GM23248 (cell line): ENCODE measurements at regions not wholly inside any gene's neighbourhood (a gene's known extent, or its start where the extent isn't known, plus 50 kb on each side); places are given as distances from the start of the nearest gene placed in this dataset.

Experiments
- DNase-seq: peaks from one replicate; pipeline ENCODE4 v3.0.0-alpha.2; 2015
- H2AFZ ChIP-seq: fragments of 200-600 bp; sonication (generic); 2 replicates; pipeline ENCODE4 v1.6.1; 2016; ENCODE audit warnings: antibody characterized with exemption
- H3F3A ChIP-seq: fragments of 200-600 bp; sonication (generic); 2 replicates; pipeline ENCODE4 v1.6.1; 2016; ENCODE audit warnings: mild to moderate bottlenecking, antibody characterized with exemption, mixed run types; ENCODE audit not compliant: insufficient read depth
- H3K27ac ChIP-seq: fragments of 200-600 bp; sonication (generic); 2 replicates; pipeline ENCODE4 v1.5.1; 2016; ENCODE audit warnings: mild to moderate bottlenecking
- H3K27me3 ChIP-seq: fragments of 200-600 bp; sonication (generic); replicated peaks from 2 replicates; pipeline ENCODE4 v1.6.1; 2016; ENCODE audit warnings: mild to moderate bottlenecking; ENCODE audit not compliant: insufficient read depth
- H3K36me3 ChIP-seq: fragments of 200-600 bp; sonication (generic); 2 replicates; pipeline ENCODE4 v1.6.1; 2016; ENCODE audit warnings: low read depth, mild to moderate bottlenecking
- H3K4me1 ChIP-seq: fragments of 200-600 bp; sonication (generic); 2 replicates; pipeline ENCODE4 v1.6.1; 2016; ENCODE audit warnings: mild to moderate bottlenecking; ENCODE audit not compliant: insufficient read depth
- H3K4me2 ChIP-seq: fragments of 200-600 bp; sonication (generic); one replicate; pipeline ENCODE4 v1.6.1; 2016; ENCODE audit warnings: mild to moderate bottlenecking; ENCODE audit not compliant: unreplicated experiment
- H3K4me3 ChIP-seq: fragments of 200-600 bp; sonication (generic); 2 replicates; pipeline ENCODE4 v1.5.1; 2016; ENCODE audit warnings: mild to moderate bottlenecking
- H3K79me2 ChIP-seq: fragments of 200-600 bp; sonication (generic); 2 replicates; pipeline ENCODE4 v1.6.1; 2016; ENCODE audit warnings: mild to moderate bottlenecking; ENCODE audit not compliant: insufficient read depth
- H3K9ac ChIP-seq: fragments of 200-600 bp; sonication (generic); 2 replicates; pipeline ENCODE4 v1.6.1; 2016; ENCODE audit warnings: mild to moderate bottlenecking
- H3K9me2 ChIP-seq: fragments of 200-600 bp; sonication (generic); 2 replicates; pipeline ENCODE4 v1.6.1; 2016; ENCODE audit warnings: mixed run types, mild to moderate bottlenecking, moderate library complexity; ENCODE audit not compliant: insufficient read depth
- H3K9me3 ChIP-seq: fragments of 200-600 bp; sonication (generic); one replicate; pipeline ENCODE4 v1.6.1; 2017; ENCODE audit warnings: low read depth
- H4K20me1 ChIP-seq: fragments of 200-600 bp; sonication (generic); 2 replicates; pipeline ENCODE4 v1.6.0; 2016; ENCODE audit not compliant: insufficient read depth
- EZH2 ChIP-seq: fragments of 200-600 bp; sonication (generic); IDR thresholded peaks from 2 replicates; pipeline ENCODE4 v1.6.1; 2018; ENCODE audit warnings: antibody characterized with exemption, mild to moderate bottlenecking; ENCODE audit not compliant: insufficient read depth, poor library complexity, severe bottlenecking
- EZH2phosphoT487 ChIP-seq: fragments of 200-600 bp; sonication (generic); IDR thresholded peaks from 2 replicates; pipeline ENCODE4 v1.6.1; 2018; ENCODE audit warnings: antibody characterized with exemption, moderate library complexity, mild to moderate bottlenecking, low read depth; ENCODE audit not compliant: insufficient read depth
- whole genome bisulfite sequencing, 2 experiments: methylation state at CpG; one replicate each; pipeline ENCODE4 v1.1.6; 2015 to 2017; ENCODE audit warnings: low lambda C conversion rate in 2 of 2, low coverage in 1 of 2; ENCODE audit errors: missing lambda C conversion rate in 2 of 2; 5-methylcytosine and 5-hydroxymethylcytosine counted together
- in situ Hi-C: fragments of 300-500 bp; cut with MboI; formaldehyde crosslinking; loops from 2 replicates; pipeline ENCODE4 v1.15.0; 2020

DNA sequence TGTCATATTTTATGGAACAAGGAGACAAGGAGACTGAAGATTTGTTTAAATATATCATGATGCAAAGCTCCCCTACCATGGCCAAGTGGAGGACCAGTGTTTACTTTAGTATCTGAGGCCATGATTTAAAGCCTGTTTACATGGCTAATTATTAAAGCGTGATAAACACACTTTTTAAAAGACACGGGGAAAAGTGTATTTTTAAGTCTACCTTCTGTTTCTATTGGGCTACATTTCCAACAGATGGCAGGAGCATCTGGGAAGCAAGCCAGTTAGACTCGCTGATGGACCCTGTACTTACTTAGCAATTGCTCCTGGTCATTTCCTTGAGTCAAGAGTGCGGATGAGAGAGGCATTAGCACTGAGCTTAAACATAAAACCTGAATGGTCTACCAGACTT, 480.3 kb upstream of the SEMA6A start:
- Histone ChIP-seq H3K9ac (no peak overlapping the region), H3K36me3 (no peaks in the 10 kb centered on the region), H3K27ac (no peak overlapping the region), H3K27me3 (no peaks in the 10 kb centered on the region), H3K9me3 (no peaks in the 10 kb centered on the region), H3K4me1 (no peaks in the 10 kb centered on the region), H3K9me2 (peaks cover 4% of the 10 kb centered on the region; the same call in 1 of the 2 replicates), H3F3A (no peaks in the 10 kb centered on the region), H3K4me3 (no peak overlapping the region), H3K79me2 (no peaks in the 10 kb centered on the region), H4K20me1 (no peaks in the 10 kb centered on the region), H2AFZ (no peak overlapping the region), H3K4me2 (no peak overlapping the region)
- 16 to 23% methylated on average over 4 of the region's 4 CpGs for WGBS, 2 experiments
- in situ Hi-C loops = no loop called here
- DNase-seq = no peak
- TF ChIP-seq EZH2phosphoT487 = no peak
- no peak for TF ChIP-seq EZH2

DNA sequence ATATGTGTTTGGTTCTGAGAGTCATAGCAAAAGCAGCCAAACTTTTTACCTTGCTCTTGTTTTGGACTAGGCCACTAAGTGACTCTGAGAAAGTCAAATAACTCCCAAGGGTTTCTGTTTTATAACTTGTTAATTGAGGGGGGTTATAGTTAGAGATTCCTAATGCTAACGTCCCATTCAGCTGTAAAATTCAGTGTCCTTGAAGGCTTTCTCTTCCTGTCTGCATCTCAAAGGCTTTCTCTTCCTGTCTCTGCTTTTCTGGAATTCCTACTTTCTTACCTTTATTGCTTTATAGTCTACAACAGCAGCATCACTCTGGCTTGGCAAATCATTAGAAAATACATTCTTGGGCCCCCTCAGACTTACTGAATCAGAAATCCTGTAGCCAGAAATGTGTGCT, 479.5 kb upstream of the SEMA6A start:
- H3K4me3 ChIP-seq = no peak overlapping the region
- H4K20me1 ChIP-seq = no peaks in the 10 kb centered on the region
- H3K79me2 ChIP-seq = no peaks in the 10 kb centered on the region
- H3K9ac ChIP-seq = no peak overlapping the region
- no peak overlapping the region for H3K4me2 ChIP-seq
- H3K36me3 ChIP-seq = no peaks in the 10 kb centered on the region
- no peak overlapping the region for H2AFZ ChIP-seq
- H3F3A ChIP-seq = no peaks in the 10 kb centered on the region
- in situ Hi-C loops = no loop called here
- no peaks in the 10 kb centered on the region for H3K4me1 ChIP-seq
- no peaks in the 10 kb centered on the region for H3K27me3 ChIP-seq
- no peak overlapping the region for H3K27ac ChIP-seq
- DNase-seq = no peak
- TF ChIP-seq EZH2 = no peak
- no peak for TF ChIP-seq EZH2phosphoT487
- H3K9me2 ChIP-seq = peaks cover 4% of the 10 kb centered on the region; the same call in 1 of the 2 replicates
- WGBS, 2 experiments = 0 to 3% methylated on average over 1 of the region's 1 CpG
- no peaks in the 10 kb centered on the region for H3K9me3 ChIP-seq

- Histone ChIP-seq H3K27ac (no peak overlapping the region), H3K9me2 (no peaks in the 10 kb centered on the region), H3K9me3 (no peaks in the 10 kb centered on the region), H3K9ac (no peak overlapping the region), H3K4me2 (no peak overlapping the region), H3K27me3 (no peaks in the 10 kb centered on the region), H4K20me1 (no peaks in the 10 kb centered on the region), H3K36me3 (no peaks in the 10 kb centered on the region), H2AFZ (no peak overlapping the region), H3K4me3 (no peak overlapping the region), H3F3A (no peaks in the 10 kb centered on the region), H3K4me1 (no peaks in the 10 kb centered on the region), H3K79me2 (no peaks in the 10 kb centered on the region)
- in situ Hi-C loops = no loop called here
- 30 to 36% methylated on average over 6 of the region's 6 CpGs for WGBS, 2 experiments
- DNase-seq = no peak
- TF ChIP-seq EZH2phosphoT487 (no peak), EZH2 (no peak)
Observed at GRCh38 chr5:117041926-117042595, 467.4 kb upstream of the SEMA6A start.

GRCh38 chr5:117039035-117039434, 464.4 kb upstream of the SEMA6A start:
- H4K20me1 ChIP-seq = no peaks in the 10 kb centered on the region
- no peaks in the 10 kb centered on the region for H3K79me2 ChIP-seq
- H3K9me3 ChIP-seq = no peaks in the 10 kb centered on the region
- in situ Hi-C loops = no loop called here
- no peak overlapping the region for H3K4me3 ChIP-seq
- no peak overlapping the region for H2AFZ ChIP-seq
- no peaks in the 10 kb centered on the region for H3K9me2 ChIP-seq
- no peak overlapping the region for H3K4me2 ChIP-seq
- no peaks in the 10 kb centered on the region for H3K27me3 ChIP-seq
- H3K9ac ChIP-seq = no peak overlapping the region
- DNase-seq = no peak
- H3K4me1 ChIP-seq = no peaks in the 10 kb centered on the region
- H3K27ac ChIP-seq = no peak overlapping the region
- no peaks in the 10 kb centered on the region for H3K36me3 ChIP-seq
- no peaks in the 10 kb centered on the region for H3F3A ChIP-seq
- TF ChIP-seq EZH2phosphoT487 (no peak), EZH2 (no peak)

- Histone ChIP-seq H3K9me3 (no peaks in the 10 kb centered on the region), H3K36me3 (no peaks in the 10 kb centered on the region), H3F3A (no peaks in the 10 kb centered on the region), H3K27me3 (no peaks in the 10 kb centered on the region), H3K79me2 (no peaks in the 10 kb centered on the region), H2AFZ (no peak overlapping the region), H3K4me3 (no peak overlapping the region), H3K27ac (no peak overlapping the region), H3K9me2 (no peaks in the 10 kb centered on the region), H3K9ac (no peak overlapping the region), H4K20me1 (no peaks in the 10 kb centered on the region), H3K4me1 (no peaks in the 10 kb centered on the region), H3K4me2 (no peak overlapping the region)
- in situ Hi-C loops = no loop called here
- 55 to 57% methylated on average over 2 of the region's 2 CpGs for WGBS, 2 experiments
- no peak for DNase-seq
- no peak for TF ChIP-seq EZH2
- TF ChIP-seq EZH2phosphoT487 = no peak
Observed at GRCh38 chr5:117027384-117027783, 452.8 kb upstream of the SEMA6A start.
